GM12872 (cell line): ENCODE measurements at regions not wholly inside any gene's neighbourhood (a gene's known extent, or its start where the extent isn't known, plus 50 kb on each side); places are given as distances from the start of the nearest gene placed in this dataset.

Source experiments
- TF ChIP-seq, protein P1 (sequence below): IDR thresholded peaks from 3 replicates; pipeline ENCODE4 v1.5.1; 2011; ENCODE audit warnings: low read depth, mild to moderate bottlenecking, low read length, moderate library complexity; ENCODE audit not compliant: insufficient read depth

GRCh38 chr20:11467436-11467835 is 450.3 kb upstream of the BTBD3 start:
- TF ChIP-seq, protein P1, sequence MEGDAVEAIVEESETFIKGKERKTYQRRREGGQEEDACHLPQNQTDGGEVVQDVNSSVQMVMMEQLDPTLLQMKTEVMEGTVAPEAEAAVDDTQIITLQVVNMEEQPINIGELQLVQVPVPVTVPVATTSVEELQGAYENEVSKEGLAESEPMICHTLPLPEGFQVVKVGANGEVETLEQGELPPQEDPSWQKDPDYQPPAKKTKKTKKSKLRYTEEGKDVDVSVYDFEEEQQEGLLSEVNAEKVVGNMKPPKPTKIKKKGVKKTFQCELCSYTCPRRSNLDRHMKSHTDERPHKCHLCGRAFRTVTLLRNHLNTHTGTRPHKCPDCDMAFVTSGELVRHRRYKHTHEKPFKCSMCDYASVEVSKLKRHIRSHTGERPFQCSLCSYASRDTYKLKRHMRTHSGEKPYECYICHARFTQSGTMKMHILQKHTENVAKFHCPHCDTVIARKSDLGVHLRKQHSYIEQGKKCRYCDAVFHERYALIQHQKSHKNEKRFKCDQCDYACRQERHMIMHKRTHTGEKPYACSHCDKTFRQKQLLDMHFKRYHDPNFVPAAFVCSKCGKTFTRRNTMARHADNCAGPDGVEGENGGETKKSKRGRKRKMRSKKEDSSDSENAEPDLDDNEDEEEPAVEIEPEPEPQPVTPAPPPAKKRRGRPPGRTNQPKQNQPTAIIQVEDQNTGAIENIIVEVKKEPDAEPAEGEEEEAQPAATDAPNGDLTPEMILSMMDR: no peak

- TF ChIP-seq, protein P1: no peak
These were observed 448.8 kb upstream of the BTBD3 start for GRCh38 chr20:11468880-11469279.

DNA sequence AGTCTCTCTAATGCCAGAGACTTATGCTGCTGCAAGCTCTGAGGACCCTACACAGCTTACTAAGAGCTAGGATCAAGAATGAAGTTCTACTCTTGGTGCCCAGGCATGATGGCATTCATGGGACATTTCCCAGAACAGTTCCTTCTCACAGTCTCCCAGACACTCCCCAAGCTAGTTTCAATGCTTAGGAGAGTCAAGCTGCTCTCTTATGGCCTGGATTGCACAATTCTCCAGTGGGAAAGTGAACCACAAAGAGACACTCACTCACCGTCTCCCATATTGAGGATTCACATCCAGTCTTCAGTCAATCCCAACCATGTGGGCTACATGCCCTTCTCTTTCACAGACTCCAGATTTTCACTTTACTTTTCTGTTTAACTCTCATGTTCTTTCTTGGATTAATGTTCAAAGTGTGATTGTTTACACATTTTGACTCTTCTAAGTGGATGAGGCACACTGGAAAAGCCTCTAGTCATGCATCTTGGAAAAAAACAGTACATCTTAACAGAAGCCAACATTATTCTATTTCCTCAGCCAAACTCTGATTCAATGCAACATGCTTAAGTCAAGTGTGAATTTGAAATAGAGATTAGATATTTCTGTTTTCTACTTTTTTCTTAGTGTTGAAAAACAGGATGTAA is 447.8 kb upstream of the BTBD3 start:
- TF ChIP-seq, protein P1: no peak

DNA sequence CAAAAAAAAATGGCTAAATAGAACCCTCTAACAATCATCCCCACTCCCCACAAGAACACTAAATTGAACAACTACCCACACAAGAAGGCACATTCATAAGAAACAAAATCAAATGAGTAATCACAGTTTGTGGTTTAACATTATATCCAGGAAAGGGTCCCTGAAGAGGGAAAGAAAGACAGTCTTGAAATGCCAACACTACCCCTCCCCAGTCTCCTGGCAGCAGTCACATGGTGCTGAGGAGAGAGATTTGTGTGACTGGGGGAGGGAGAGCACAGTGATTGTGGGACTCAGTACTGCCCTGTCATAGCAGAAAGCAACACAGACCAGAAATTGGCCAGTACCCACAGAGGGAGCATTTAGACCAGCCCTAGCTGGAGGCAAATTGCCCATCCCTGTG is 443.7 kb upstream of the BTBD3 start:
- TF ChIP-seq, protein P1: no peak

DNA sequence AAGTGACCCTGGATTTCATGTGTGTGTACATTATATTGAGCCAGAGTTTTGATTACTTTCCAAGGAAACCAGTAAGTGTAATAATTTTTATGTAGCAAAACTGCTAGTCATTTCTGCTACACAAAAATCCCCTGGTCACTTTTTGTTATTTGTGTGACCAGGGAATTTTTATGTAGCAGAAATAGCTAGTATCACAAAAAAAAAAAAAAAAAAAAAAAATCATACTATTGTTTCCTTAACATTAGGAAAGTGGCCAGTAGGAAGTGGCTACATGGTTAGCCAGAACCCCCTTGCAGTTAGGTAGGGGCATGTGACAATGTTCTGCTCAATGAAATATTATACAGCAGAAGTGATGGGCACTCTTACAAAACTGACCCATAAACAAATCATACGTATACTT is 434.0 kb upstream of the BTBD3 start:
- TF ChIP-seq, protein P1: no peak

DNA sequence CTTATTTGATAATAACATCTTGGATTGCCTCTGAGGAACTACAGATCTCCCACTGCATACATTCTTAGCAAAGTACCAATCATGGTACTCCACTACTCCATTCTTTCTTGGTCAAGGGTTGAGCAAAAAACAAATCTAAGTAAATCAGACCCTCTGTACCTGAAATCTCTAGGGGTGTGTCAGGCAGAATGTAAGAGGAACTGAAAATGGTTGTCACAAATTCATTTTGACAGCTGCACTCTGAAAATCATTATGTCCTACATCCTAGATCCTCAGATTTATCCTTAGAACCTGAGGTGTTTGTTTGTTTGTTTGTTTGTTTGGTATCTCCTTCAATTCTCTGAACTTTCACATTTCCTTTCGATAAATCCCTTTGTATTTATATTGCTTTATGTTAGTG is 433.2 kb upstream of the BTBD3 start:
- TF ChIP-seq, protein P1: no peak

DNA sequence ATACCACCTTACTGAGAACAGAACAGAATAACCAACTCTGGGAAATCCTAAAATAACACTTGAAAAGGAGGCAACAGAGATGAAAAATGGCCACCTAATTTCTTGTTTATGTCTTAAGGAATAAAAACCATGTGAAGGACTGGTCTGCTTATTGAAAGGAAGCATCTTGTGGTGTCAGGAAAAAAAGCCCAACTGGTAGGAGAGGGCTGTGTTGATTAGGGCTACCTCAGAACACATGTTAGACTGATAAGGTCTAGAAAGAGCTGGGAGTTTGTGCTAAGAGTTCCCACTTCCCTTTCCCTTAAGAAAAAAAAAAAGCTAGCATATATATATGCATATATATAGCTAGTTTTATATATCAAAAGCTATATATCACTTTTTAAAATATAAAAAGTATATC is 425.3 kb upstream of the BTBD3 start:
- TF ChIP-seq, protein P1: no peak
